Naive B cell (primary cell): ENCODE measurements at regions not wholly inside any gene's neighbourhood (a gene's known extent, or its start where the extent isn't known, plus 50 kb on each side); places are given as distances from the start of the nearest gene placed in this dataset.

Experiments used
- ATAC-seq, 2 donors: fragments of 150-1000 bp; cut with Tn5 transposase; 2 replicates each; pipeline ENCODE4 v1.10.0; 2021; ENCODE audit warnings: low read depth in 2 of 2, mild to moderate bottlenecking in 2 of 2, moderate library complexity in 2 of 2
- DNase-seq: peaks from one replicate; pipeline ENCODE4 v3.0.0; 2022
- H3K27ac Mint-ChIP-seq, 6 donors: one replicate each; pipeline ENCODE4 v1.8.0; 2020 to 2022; ENCODE audit warnings: mild to moderate bottlenecking in 6 of 6, mixed read lengths in 6 of 6, moderate library complexity in 5 of 6, inconsistent platforms in 2 of 6
- H3K27me3 Mint-ChIP-seq, 3 donors: one replicate each; pipeline ENCODE4 v1.8.0; 2021 to 2022; ENCODE audit warnings: mixed read lengths in 3 of 3, mild to moderate bottlenecking in 1 of 3
- H3K36me3 Mint-ChIP-seq, 2 donors: one replicate each; pipeline ENCODE4 v1.8.0; 2020 to 2022; ENCODE audit warnings: mixed read lengths in 2 of 2, inconsistent platforms in 1 of 2, mild to moderate bottlenecking in 1 of 2
- H3K4me1 Mint-ChIP-seq, 3 donors: one replicate each; pipeline ENCODE4 v1.8.0; 2020 to 2022; ENCODE audit warnings: mixed read lengths in 3 of 3, inconsistent platforms in 1 of 3, mild to moderate bottlenecking in 1 of 3, moderate library complexity in 1 of 3
- H3K4me3 Mint-ChIP-seq, 8 donors: one replicate each; pipeline ENCODE4 v1.8.0; 2020 to 2022; ENCODE audit warnings: mild to moderate bottlenecking in 8 of 8, mixed read lengths in 8 of 8, moderate library complexity in 8 of 8, inconsistent platforms in 2 of 8
- H3K9me3 Mint-ChIP-seq, 7 donors: one replicate each; pipeline ENCODE4 v1.8.0; 2020 to 2022; ENCODE audit warnings: mixed read lengths in 7 of 7, mild to moderate bottlenecking in 5 of 7, inconsistent platforms in 2 of 7, moderate library complexity in 1 of 7

DNA sequence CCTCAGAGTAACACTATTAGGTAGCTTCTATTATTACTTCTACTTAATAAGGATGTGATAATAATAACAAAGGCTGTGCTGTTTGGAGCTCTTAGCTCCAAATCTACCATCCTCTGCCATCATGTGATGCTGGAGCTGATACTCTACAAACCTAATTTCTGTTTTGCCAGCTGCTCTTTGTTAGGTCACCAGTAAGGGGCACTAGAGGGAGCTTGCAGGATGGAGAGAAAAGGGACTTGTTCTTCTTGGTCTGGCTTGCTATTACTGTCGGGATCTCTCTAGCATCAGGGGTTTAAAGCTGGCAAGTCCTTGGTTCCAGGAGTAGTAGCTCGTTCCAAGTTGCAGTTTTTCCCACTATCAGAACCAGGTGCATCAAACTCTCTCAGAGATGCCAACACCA lies 194.9 kb upstream of the KBTBD8 start:
- Mint-ChIP-seq H3K4me1 (peaks cover 0 to 5% (median 0%) of the 10 kb centered on the region in 3 donors), H3K27me3 (peaks cover 13 to 24% (median 20%) of the 10 kb centered on the region in 3 donors), H3K9me3 (peaks cover 0 to 3% (median 0%) of the 10 kb centered on the region in 7 donors), H3K27ac (peak overlapping the region in 1 of 6 donors; percentile 88), H3K4me3 (no peak overlapping the region), H3K36me3 (no peaks in the 10 kb centered on the region)
- ATAC-seq = no peak
- DNase-seq = no peak

GRCh38 chr3:66803721-66804695 lies 194.1 kb upstream of the KBTBD8 start:
- DNase-seq = no peak
- peaks cover 8 to 20% (median 17%) of the 10 kb centered on the region in 3 donors for H3K27me3 Mint-ChIP-seq
- H3K4me1 Mint-ChIP-seq = no peaks in the 10 kb centered on the region
- H3K36me3 Mint-ChIP-seq = no peaks in the 10 kb centered on the region
- H3K27ac Mint-ChIP-seq = peak overlapping the region in 1 of 6 donors; percentile 88
- H3K4me3 Mint-ChIP-seq = peak overlapping the region in 1 of 8 donors; percentile 47
- no peak for ATAC-seq
- peaks cover 0 to 3% (median 0%) of the 10 kb centered on the region in 7 donors for H3K9me3 Mint-ChIP-seq

DNA sequence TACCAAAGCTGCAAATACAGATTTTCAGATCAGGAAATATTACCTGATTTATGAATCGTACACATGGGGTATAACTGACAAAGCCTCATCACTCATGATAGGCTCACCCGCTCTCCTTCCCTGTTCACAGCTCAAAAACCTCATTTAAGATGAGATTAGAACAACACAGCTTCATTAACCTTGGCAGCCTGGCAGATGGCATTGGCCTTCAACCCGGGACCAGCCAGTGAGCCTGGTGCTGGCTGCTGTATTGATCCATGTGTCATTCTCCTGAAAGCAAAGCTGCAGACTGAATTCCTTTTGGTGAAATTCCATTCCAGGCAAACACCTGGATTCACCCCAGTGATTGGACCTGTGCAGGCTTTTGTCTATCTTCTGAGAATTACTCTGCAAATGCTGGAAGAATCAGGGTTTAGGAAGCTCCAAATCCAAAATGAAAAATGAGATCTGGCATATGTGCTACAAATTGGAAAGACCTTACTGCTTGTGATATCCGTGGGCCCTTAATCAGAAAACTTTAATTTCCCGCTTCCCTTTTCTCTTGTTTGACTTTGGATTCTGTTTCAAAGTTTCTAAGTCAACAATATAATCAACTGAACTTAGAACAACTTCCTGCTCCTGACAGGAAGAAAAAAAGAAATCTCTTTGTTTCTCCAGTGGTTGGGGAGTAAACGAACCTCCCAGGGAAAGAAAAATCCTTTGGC lies 189.1 kb upstream of the KBTBD8 start:
- H3K9me3 Mint-ChIP-seq = peaks cover 0 to 4% (median 0%) of the 10 kb centered on the region in 7 donors
- peaks cover 0 to 4% (median 0%) of the 10 kb centered on the region in 3 donors for H3K27me3 Mint-ChIP-seq
- H3K36me3 Mint-ChIP-seq = no peaks in the 10 kb centered on the region
- H3K27ac Mint-ChIP-seq = peak overlapping the region in 1 of 6 donors; percentile 25
- ATAC-seq (no peak), DNase-seq (no peak)
- H3K4me3 Mint-ChIP-seq = no peak overlapping the region
- no peaks in the 10 kb centered on the region for H3K4me1 Mint-ChIP-seq

DNA sequence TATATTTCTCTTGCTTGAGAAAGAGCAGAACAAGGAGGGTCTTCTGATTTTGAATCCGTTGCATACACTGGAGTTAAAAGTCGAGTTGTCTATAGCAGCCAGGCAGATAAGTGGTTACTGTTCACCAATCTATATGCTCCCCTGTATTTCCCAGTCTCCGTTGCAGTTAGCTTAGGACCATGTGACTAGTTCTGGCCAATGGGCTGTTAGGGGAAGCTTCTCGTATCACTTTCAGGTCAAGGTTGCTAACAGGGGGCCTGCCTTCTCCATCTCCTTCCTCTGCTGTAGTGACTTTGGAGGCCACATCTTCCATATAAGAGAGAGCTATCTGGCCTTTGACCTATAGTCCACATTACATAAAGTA lies 188.5 kb upstream of the KBTBD8 start:
- no peak overlapping the region for H3K4me3 Mint-ChIP-seq
- peaks cover 0 to 4% (median 0%) of the 10 kb centered on the region in 7 donors for H3K9me3 Mint-ChIP-seq
- DNase-seq (no peak), ATAC-seq (no peak)
- H3K27me3 Mint-ChIP-seq = peaks cover 0 to 4% (median 0%) of the 10 kb centered on the region in 3 donors
- no peaks in the 10 kb centered on the region for H3K36me3 Mint-ChIP-seq
- H3K4me1 Mint-ChIP-seq = no peaks in the 10 kb centered on the region
- H3K27ac Mint-ChIP-seq = no peak overlapping the region

- no peak for ATAC-seq
- no peaks in the 10 kb centered on the region for H3K36me3 Mint-ChIP-seq
- H3K27ac Mint-ChIP-seq = no peak overlapping the region
- no peaks in the 10 kb centered on the region for H3K4me1 Mint-ChIP-seq
- peaks cover 0 to 5% (median 3%) of the 10 kb centered on the region in 3 donors for H3K27me3 Mint-ChIP-seq
- no peak overlapping the region for H3K4me3 Mint-ChIP-seq
- DNase-seq = no peak
- peaks cover 0 to 4% (median 0%) of the 10 kb centered on the region in 7 donors for H3K9me3 Mint-ChIP-seq
Measured at GRCh38 chr3:66812136-66812535, 186.0 kb upstream of the KBTBD8 start.

- Mint-ChIP-seq H3K27me3 (peaks cover 0 to 9% (median 7%) of the 10 kb centered on the region in 3 donors), H3K27ac (no peak overlapping the region), H3K4me1 (no peaks in the 10 kb centered on the region), H3K9me3 (peaks cover 0 to 4% (median 0%) of the 10 kb centered on the region in 7 donors), H3K4me3 (no peak overlapping the region), H3K36me3 (no peaks in the 10 kb centered on the region)
- no peak for DNase-seq
- no peak for ATAC-seq
Measured at GRCh38 chr3:66812741-66813140, 185.4 kb upstream of the KBTBD8 start.

DNA sequence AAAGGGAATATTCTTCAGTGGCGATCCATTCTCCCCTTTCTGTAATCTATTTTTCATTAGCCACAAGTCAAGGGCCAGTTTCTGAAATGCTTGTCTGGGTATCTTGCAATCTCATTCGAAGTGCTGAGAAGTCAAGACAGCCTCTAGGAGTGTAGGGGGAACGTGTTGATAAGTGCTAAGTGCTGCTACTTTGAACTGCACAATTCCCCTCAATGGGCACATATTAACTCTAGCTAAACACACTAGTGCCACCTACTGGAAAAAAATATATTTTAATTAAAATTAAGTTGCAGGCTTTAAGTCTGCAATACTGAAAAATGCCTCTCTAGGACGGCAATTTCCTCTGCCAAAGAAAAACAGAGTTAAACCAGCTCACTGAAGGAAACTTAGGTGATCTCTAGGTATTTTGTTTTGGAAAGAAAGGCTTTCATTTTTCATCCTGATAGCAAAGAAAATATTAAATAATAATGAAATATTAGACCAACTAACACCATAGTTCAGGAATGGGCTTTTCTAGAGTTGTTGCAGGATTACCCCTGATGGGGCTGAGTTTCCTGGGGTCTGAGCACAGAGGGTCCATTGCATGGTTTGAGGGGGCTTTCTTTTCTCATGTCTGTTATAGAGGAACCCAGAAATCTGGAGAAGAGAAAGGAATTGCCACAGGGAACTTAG lies 181.9 kb upstream of the KBTBD8 start:
- H3K9me3 Mint-ChIP-seq = peaks cover 0 to 4% (median 0%) of the 10 kb centered on the region in 7 donors
- H3K36me3 Mint-ChIP-seq = no peaks in the 10 kb centered on the region
- peak; percentile 49 to 63 for ATAC-seq
- no peak overlapping the region for H3K4me3 Mint-ChIP-seq
- H3K27ac Mint-ChIP-seq = no peak overlapping the region
- H3K27me3 Mint-ChIP-seq = peaks cover 5 to 20% (median 17%) of the 10 kb centered on the region in 3 donors
- no peaks in the 10 kb centered on the region for H3K4me1 Mint-ChIP-seq
- DNase-seq = peak; percentile 46

DNA sequence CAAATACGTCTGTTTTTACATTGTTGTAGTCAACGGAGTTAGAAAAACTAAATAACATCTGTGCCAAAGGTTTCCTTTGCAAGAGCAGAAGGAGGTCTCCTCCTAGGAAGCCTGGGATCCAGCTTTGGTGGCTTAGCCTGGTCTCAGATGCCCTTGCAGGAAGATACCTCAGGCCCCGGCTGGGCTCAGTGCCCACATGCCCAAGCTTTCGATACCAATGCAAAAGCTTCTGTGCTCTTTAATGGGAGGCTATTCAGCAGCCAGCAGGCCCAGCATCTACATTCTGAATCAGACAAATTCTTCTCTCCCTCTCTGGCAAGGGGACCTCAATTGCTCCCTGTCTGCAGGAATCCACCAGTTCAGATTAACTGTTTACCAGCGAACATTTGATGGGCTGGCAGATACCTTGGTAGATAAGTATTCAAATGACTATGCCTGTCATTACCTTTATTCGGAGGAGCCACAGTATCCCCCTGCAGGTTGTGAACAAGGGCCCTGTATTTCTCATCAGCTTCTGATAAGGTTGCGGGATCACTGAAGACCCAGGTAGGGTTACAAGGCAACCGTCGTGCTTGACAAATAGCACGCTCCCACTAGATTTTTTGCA lies 180.1 kb upstream of the KBTBD8 start:
- Mint-ChIP-seq H3K27ac (no peak overlapping the region), H3K27me3 (peaks cover 5 to 20% (median 17%) of the 10 kb centered on the region in 3 donors), H3K9me3 (no peaks in the 10 kb centered on the region), H3K36me3 (no peaks in the 10 kb centered on the region), H3K4me1 (no peaks in the 10 kb centered on the region), H3K4me3 (no peak overlapping the region)
- ATAC-seq = no peak
- DNase-seq = no peak

DNA sequence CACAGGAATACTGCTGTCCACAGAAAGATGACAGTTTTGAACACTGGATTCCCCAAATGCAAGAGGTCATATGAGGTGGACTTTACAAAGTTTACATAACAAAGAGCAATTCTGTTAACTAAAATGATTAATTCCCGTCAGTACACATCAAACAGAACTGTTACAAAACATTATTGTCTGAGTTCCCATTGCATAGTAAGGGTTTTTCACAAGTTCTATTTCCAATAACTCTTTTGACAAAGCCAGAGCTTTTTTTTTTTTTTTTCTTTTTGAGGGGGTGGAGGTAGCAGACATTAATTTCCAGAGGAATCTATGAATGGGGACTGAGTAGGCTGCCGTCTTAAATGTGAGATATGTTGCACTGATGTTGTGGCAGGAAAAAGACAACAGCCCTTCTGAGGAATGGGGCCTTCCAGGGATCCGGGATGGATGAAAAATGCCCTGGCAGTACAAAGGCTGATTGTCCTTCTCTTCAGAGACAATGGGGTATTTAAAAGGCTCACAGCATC lies 178.1 kb upstream of the KBTBD8 start:
- no peak overlapping the region for H3K4me3 Mint-ChIP-seq
- H3K27me3 Mint-ChIP-seq = peaks cover 5 to 20% (median 17%) of the 10 kb centered on the region in 3 donors
- no peak overlapping the region for H3K27ac Mint-ChIP-seq
- H3K36me3 Mint-ChIP-seq = no peaks in the 10 kb centered on the region
- no peak for DNase-seq
- no peaks in the 10 kb centered on the region for H3K9me3 Mint-ChIP-seq
- H3K4me1 Mint-ChIP-seq = no peaks in the 10 kb centered on the region
- no peak for ATAC-seq

- H3K4me1 Mint-ChIP-seq = no peaks in the 10 kb centered on the region
- ATAC-seq (peak; percentile 60 to 71), DNase-seq (peak; percentile 52)
- H3K4me3 Mint-ChIP-seq = no peak overlapping the region
- no peak overlapping the region for H3K27ac Mint-ChIP-seq
- peaks cover 9 to 14% (median 14%) of the 10 kb centered on the region in 3 donors for H3K27me3 Mint-ChIP-seq
- H3K9me3 Mint-ChIP-seq = no peaks in the 10 kb centered on the region
- no peaks in the 10 kb centered on the region for H3K36me3 Mint-ChIP-seq
Measured at GRCh38 chr3:66822186-66823008, 175.7 kb upstream of the KBTBD8 start.

GRCh38 chr3:66823009-66823397 lies 175.1 kb upstream of the KBTBD8 start:
- Mint-ChIP-seq H3K9me3 (no peaks in the 10 kb centered on the region), H3K4me3 (no peak overlapping the region), H3K27ac (no peak overlapping the region), H3K36me3 (no peaks in the 10 kb centered on the region), H3K4me1 (no peaks in the 10 kb centered on the region), H3K27me3 (peaks cover 12 to 13% (median 12%) of the 10 kb centered on the region in 3 donors)
- ATAC-seq (no peak), DNase-seq (no peak)

GRCh38 chr3:66823532-66823931 lies 174.6 kb upstream of the KBTBD8 start:
- no peaks in the 10 kb centered on the region for H3K4me1 Mint-ChIP-seq

More at GRCh38 chr3:66823532-66823931, 174.6 kb upstream of the KBTBD8 start:
- Mint-ChIP-seq H3K27me3 (peaks cover 12 to 13% (median 13%) of the 10 kb centered on the region in 3 donors), H3K4me3 (no peak overlapping the region), H3K36me3 (no peaks in the 10 kb centered on the region), H3K27ac (peak overlapping the region in 1 of 6 donors; percentile 35), H3K9me3 (no peaks in the 10 kb centered on the region)
- no peak for DNase-seq
- no peak for ATAC-seq
